Adipose tissue (tissue), 3 donors: ENCODE measurements at regions not wholly inside any gene's neighbourhood (a gene's known extent, or its start where the extent isn't known, plus 50 kb on each side); places are given as distances from the start of the nearest gene placed in this dataset.

Source experiments
- H3K27ac ChIP-seq: one replicate; pipeline ENCODE4 v1.5.1; 2013; ENCODE audit warnings: low read depth, low read length
- WGBS, 3 donors: extraction: QIAGEN DNeasy Blood & Tissue Kit; methylation state at CpG; one replicate each; pipeline ENCODE4 v1.1.7; 2013; 5-methylcytosine and 5-hydroxymethylcytosine counted together
- donor health status: healthy with polysubstance abuse.
- donor health status: Bipolar disorder and iron deficiency.
- donor health status: healthy.

DNA sequence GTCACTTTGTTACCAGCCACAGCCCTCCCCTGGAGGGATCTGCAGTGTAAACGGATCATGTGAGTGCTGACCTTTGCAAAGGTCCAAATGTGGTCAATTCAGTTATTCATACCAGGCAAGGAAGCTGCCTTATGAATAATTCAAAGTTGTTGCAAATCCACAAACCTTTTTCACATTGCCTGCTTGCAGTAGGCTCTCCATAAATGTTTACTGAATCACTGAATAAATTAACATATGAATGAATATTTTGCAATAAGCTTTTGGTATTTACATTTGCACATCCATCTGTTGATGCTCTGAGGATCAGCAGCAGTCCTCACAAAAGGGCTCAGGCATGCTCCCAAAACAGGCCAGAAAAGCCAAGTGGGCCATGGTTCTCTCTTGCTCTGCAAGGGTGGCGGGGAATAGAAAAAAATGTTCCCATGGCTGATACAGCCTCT is 156.8 kb downstream of the VAPA start:
- no peak overlapping the region for H3K27ac ChIP-seq
- WGBS, 3 donors, result 56 to 81% (median 78%) methylated on average over 2 of the region's 2 CpGs

DNA sequence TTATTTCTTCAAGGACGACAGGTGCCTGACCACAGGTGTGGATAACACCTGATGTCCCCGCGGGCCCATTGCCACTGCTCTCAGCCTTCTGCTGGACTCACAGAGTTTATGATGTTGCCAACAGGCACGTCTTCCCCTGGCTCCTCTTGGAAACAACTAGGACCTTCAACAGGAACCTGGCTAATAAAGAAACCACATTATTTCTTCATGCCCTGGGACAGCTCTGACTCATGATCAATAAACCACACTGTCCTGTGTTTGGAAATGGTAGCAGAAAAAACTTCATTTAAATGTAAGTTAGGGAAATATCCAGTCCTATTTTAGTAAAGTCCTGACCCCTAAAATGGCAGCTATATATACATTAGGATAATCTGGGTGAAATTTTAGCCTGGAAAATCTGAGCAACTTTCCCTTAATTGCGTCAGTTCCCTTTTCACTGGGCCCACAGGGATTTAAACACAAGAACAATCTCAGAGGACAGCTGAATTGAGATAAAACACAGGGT is 158.9 kb downstream of the VAPA start:
- no peak overlapping the region for H3K27ac ChIP-seq
- WGBS, 3 donors, result 66 to 75% (median 75%) methylated on average over 5 of the region's 5 CpGs

DNA sequence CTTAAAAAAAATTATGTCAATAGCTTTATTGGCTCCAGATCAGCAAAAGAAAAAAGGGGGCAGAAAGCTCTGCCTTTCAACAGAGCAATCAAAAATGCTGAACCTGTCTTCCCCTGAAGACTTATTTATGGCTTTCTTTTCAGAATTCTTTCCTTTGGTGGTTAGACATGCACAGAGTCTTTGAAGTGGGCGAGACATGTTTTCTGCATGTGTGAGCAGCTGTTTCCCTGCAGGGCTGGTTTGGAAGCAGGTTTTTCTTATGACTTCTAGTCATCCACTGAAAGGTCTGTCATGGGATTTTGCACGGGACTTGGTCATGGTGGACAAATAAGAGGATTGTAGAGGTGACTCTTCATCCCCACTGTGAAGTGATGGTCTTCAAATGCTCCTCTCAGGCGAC is 160.3 kb downstream of the VAPA start:
- 69 to 75% (median 74%) methylated on average over 3 of the region's 3 CpGs for WGBS, 3 donors
- no peak overlapping the region for H3K27ac ChIP-seq

DNA sequence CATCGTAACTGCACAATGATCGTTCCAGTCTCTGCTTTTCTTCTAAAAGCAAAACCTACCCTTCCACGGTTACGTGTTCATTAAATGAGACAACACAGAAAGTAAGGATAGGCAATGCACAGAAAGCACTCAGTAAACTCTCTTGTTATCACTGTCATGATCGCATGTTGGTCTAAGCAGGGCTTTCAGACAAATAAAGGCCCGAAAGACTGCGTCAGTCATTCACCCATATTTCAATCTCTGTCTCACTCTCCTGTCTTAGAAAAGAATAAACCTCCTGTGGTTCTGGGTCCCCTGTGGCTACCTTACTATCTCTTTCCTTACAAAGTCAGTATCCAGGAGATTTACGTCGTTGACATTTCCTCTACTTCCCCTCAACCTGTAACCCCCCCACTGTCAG is 160.9 kb downstream of the VAPA start:
- WGBS, 3 donors, result 85 to 95% (median 88%) methylated on average over 9 of the region's 9 CpGs
- no peak overlapping the region for H3K27ac ChIP-seq

DNA sequence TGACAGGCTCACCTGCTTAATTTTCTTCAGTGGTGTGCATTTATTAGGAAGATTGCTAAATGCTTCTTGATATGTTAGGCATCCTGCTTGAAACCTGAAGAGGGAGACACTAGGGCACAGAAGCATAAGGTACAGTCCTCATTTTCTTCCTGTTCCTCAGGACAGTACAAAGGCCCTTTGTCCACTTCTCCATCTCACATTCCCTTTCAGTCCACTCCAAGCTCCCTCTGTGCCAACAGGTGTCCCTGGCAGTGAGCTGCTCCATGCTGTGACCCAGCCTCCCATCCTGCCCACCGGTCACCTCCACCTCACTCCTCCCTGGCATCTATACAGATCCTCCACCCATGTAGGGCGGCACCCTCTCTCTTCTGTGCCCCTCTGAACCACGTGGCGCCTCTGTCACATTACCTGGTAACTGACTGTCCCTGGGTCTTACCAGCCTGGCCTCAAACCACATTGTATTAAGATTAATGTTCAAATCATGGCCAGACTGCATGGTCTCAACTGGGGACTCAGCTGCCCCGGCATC is 162.8 kb downstream of the VAPA start:
- no peak overlapping the region for H3K27ac ChIP-seq
- 78 to 95% (median 94%) methylated on average over 5 of the region's 5 CpGs for WGBS, 3 donors

DNA sequence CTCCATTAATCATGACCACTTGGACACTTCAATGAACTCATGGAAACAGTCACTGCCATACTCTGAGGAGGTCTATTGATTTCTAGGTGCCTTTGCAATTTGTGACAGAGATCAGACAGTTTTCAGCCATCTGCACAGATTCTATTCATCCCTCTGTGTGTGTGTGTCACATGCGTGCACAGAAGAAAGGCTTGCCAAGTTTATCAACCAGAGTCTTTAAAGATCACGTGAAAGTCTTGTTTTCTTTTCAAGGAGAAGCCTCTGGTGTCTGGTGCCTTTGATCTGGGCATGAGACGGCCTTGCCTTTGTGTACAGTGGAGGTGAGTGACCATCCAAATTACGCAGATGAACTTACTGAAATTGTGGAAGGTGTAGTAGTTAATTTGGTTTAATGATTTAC is 164.2 kb downstream of the VAPA start:
- WGBS, 3 donors, result 53 to 82% (median 78%) methylated on average over 4 of the region's 4 CpGs

DNA sequence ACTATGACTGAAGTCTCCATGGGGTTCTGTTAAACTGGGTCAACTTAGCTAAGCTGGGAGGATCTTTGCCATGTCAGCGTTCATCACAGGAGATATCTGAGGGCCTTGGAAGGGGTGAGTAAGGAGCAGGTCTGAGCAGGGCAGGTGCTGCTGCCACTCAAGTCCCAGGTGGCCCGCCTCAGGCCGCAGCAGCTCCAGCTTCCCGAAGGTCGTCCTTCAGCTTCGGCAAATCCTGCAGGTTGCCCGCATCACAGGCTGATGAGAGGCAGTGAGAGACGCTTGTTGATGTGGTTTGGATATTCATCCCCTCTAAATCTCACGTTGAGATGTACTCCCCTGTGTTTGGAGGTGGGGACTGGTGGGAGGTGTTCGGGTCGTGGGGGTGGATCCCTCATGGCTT is 166.6 kb downstream of the VAPA start:
- WGBS, 3 donors, result 94 to 97% (median 96%) methylated on average over 11 of the region's 11 CpGs
- no peak overlapping the region for H3K27ac ChIP-seq

More for the DNA sequence above, 164.2 kb downstream of the VAPA start:
- H3K27ac ChIP-seq, result no peak overlapping the region

DNA sequence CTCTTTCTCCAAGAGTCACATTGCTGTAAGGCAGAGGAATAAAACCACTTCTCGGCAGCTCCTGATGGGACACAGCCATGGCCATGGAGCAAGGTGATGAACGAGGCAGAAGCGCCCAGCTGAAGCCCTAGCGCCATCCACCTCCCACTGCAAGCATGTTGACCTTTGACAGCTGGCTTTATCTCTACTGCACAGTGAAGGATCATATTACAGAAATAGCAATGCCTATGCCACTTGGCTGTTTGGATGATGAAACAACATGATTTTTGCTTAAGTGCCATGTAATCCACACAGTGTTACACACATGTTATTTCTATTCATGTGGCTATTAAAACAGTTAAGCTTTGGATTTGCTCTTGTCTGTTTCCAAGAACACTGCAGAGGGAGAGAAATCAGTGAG is 167.7 kb downstream of the VAPA start:
- H3K27ac ChIP-seq, result no peak overlapping the region
- 37 to 75% (median 70%) methylated on average over 4 of the region's 4 CpGs for WGBS, 3 donors

DNA sequence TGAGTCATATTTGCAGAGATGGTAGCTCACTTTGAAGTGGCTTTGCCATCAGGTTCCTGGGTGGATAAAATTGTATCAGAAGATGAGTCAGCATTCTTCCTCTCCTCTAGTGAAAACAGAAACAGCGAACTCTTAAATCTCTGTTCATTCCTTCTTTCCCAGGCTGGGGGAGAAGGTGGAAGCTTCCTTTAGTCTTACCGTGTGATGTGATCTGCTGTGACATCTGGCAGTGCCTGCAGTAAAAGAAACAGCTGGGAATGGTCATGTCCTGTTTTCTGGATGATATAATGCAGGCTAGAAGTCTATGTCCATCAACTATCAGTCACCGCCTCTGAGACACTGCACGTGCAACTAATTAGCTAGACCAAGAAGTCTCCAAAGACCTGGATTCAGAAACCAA is 171.6 kb downstream of the VAPA start:
- no peak overlapping the region for H3K27ac ChIP-seq
- 80 to 88% (median 83%) methylated on average over 4 of the region's 4 CpGs for WGBS, 3 donors

DNA sequence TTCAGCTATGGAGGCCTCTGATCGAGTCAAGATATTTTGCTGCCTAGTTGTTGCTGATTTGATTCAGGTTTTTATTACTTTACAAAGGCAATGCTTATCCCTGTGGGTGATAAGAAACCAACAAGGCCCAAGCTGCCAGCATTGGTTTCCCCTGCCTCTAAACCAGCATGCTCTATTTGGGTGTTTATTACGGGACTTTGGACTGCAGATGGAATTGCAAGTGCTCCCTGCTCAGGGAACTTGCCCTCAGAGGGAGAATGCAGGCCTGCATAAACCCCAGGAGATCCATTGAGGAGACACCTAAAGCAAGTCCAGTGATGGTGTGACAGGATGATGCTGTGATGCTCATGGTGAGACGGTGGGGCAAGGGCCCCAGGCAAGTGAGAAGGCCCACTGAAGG is 172.1 kb downstream of the VAPA start:
- no peak overlapping the region for H3K27ac ChIP-seq
- WGBS, 3 donors, result 81 to 93% (median 84%) methylated on average over 3 of the region's 3 CpGs

DNA sequence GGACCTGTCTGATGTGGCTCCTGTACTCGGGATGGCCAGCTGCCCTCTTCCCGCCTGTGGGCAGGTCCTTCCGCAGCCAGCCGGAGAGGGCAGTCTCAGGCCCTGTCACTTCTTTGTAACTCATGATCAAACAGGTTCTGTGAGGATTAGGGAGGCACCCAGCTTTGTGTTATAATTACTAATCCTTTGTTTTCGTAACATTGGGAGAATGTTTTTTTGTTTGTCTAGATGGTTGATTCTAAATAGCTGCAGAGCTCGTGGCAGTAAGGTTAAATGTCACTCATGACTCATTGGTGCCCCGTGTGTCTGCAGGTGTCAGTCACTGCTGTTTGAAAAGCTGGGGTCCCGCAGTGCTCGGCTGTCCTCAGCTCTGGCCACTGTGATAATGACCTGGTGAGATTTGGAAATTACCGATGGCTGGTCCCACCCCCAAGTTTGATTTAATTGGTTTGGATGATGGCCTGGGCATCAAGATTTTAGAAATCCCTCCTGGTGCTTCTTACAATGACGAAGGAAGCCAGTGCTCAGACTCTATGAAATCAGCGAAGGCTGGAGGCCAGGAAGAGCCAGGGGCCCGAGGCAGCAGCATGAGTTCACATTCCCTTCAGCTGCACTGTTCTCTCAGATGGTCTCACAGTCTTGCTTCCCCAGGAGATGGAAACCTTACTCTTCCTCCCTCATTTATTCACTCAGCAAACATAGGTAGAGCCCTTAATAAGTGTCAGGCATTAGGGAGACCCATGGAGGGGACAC is 172.8 kb downstream of the VAPA start:
- 69 to 86% (median 85%) methylated on average over 13 of the region's 13 CpGs for WGBS, 3 donors
- no peak overlapping the region for H3K27ac ChIP-seq

DNA sequence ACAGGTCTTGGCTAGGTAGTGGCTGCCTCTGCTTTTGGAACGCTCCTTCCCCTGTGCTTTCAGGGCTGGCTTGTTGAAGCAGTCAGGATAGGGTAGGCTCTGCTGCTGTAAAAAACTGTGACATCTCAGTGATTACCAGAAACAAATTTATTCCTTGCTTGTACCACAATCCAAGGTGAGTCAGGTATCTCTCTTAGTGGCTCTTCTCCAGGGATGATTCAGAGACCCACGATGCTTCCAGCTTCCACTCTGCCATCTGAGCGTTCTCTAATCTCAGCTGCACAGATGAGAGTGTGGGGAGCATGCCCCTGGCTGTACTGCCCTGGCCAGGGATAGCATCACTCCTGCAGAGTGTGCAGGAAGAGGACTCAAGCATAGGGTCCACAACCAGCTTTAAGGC is 174.9 kb downstream of the VAPA start:
- H3K27ac ChIP-seq, result no peak overlapping the region
- WGBS, 3 donors, result 88 to 98% (median 94%) methylated on average over 3 of the region's 3 CpGs

DNA sequence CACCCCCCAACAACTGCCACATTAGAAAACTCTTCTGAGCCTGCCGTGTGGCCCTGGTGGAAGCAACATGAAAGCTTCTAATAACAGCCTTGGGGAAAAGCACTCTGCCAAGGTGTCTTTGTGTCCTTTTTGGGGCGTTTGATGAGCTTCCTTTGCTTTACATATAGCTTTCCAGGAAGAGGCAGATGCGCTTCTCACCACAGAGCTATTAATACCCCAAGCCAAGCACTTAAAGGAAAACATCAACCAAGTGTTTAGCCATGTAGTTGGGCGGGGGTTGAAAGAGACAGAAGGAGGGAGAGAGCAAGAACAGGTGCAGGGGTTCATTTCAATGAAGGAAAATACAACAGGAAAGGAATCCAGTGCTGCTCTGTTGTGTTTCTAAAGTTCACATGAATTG is 176.1 kb downstream of the VAPA start:
- 70 to 76% (median 75%) methylated on average over 4 of the region's 4 CpGs for whole genome bisulfite sequencing, 3 donors
- no peak overlapping the region for H3K27ac ChIP-seq

DNA sequence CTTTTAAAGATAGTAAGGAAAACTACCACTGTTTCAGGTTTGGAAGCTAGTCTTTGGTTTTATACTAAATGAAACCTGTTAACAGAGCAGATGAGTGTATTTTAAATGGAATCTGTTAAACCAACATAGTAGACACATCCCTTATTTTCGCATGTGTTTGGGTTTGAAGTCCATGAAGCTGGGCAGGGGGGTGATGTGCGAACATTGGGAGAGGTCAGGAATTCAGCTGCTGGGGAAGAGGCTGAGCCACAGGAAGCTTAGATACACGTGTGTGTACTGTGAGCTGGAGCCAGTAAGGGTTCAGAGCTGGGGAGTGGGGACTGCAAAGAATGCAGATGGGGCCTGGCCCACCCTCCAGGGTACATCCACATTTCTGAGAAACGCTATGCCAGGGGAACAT is 176.9 kb downstream of the VAPA start:
- 81 to 83% (median 82%) methylated on average over 4 of the region's 4 CpGs for WGBS, 3 donors
- H3K27ac ChIP-seq, result no peak overlapping the region

DNA sequence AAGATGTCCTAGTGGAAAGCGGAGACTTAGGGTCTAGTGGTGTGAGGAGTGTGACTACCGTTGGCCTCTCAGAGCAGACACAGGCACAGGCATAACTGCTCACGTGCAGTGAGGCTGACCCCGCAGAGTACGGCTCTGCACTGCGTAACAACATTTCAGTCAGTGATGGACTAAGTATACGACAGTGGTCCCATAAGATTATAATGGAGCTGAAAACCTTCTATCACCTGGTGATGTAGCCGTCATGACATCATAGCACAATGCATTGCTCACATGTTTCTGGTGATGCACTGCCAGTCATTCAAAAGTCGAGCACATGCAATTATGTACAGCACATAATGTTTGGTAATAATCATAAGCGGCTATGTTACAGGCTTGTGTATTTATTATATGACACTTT is 179.6 kb downstream of the VAPA start:
- WGBS, 3 donors, result 93 to 96% (median 95%) methylated on average over 10 of the region's 10 CpGs
- H3K27ac ChIP-seq, result no peak overlapping the region

DNA sequence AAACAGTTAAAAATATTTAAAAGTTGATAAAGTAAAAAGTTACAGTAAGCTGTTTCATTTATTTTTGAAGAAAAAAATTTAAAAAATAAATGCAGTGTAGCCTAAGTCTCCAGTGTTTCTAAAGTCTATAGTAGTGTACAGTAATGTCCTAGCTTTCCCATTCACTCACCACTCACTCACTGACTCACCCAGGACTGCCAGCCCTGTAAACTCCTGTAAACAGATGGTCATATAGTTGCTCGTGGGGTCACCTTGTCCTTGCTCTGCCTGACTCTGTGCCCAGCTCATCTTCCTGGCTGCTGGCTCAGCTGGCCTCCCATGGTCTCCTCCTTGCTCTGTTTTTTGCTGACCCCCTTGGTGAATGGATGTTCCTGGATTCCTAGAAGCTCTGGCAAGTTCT is 180.3 kb downstream of the VAPA start:
- WGBS, 3 donors, result 47 to 79% (median 72%) methylated on average over 1 of the region's 1 CpG
- H3K27ac ChIP-seq, result no peak overlapping the region

DNA sequence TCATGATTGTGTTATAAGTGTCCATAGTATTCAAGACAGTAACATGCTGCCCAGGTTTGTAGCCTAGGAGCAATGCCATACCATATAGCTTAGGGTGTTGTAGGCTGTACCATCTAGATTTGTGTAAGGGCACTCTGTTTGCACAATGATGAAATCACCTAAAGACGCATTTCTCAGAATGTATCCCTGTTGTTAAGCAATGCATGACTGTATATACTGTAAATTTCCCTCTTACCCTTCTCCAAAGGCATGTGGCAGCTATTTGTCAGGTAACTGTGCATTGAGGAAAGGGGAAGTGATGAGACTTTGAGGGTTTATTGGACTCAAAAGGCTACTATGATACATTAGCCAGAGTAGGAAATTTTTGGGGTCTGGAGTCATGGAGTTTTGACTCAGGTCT is 180.8 kb downstream of the VAPA start:
- no peak overlapping the region for H3K27ac ChIP-seq

DNA sequence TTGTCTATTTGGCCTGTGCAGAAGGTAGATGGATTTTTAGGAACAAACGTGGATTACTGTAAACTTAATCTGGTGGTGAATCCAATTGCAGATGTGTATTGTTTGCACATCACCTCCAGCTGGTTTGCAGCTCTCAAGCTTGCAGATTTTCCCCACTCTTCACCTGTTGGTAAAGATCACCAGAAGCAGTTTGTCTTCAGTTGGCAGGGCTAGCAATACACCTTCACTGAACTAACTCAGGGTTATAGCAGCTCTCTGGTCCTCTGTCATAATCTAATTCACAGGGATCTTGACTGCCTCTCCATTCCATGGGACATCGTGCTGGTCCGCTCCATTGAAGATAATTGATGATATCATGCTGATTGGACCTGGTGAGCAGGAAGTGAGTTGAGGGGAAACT is 181.5 kb downstream of the VAPA start:
- WGBS, 3 donors, result 88 to 94% (median 88%) methylated on average over 3 of the region's 3 CpGs
- H3K27ac ChIP-seq, result no peak overlapping the region

More for the DNA sequence above, 180.8 kb downstream of the VAPA start:
- 65 to 69% (median 65%) methylated on average over 1 of the region's 1 CpG for WGBS, 3 donors

DNA sequence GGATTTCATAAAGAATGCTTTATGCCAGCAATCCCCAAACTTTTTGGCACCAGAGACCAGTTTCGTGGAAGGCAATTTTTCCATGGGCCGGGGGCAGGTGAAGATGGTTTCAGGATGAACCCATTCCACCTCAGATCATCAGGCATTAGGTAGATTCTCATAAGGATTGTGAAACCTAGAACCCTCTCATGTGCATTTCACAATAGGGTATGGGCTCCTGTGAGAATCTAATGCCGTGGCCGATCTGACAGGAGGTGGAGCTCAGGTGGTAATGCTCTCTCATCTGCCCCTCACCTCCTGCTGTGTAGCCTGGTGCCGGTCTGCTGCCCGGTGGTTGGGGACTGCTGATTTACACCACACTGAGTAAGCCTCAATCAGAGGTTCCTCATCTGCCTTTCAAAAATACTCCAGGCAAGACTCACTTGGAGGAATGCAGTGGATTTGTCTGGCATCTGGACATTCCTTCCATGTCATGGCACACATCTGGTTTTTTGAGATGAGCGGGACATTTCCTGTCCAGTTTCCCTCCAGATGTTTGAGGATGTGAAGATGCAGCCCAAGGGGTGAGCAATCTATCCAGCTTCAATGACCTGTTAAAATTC is 185.8 kb downstream of the VAPA start:
- WGBS, 3 donors, result 80 to 84% (median 83%) methylated on average over 7 of the region's 7 CpGs
- H3K27ac ChIP-seq, result no peak overlapping the region

DNA sequence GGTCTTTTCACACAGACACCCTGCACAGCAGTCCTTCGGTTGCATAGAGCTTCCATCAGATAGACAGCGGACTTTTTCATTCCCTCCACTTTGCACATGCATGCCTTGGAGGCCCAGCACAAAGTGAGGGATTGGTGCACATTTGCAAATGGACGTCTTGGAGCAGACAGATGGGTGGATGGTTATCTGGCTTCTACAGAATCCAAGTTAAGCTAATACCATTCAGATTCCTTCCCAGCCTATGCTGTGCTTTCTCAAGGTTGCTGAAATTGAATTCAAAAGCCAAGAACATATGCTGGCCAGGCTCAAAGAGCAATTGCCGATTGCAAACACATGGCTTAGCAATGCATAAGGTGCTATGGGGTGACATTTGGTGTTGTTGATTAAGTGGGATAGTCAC is 186.4 kb downstream of the VAPA start:
- H3K27ac ChIP-seq, result no peak overlapping the region
- WGBS, 3 donors, result 82 to 88% (median 88%) methylated on average over 4 of the region's 4 CpGs
